ENCODE measurements at regions not wholly inside any gene's neighbourhood (a gene's known extent, or its start where the extent isn't known, plus 50 kb on each side); places are given as distances from the start of the nearest gene placed in this dataset.
"Not testable (repeated sequence)": the region's sequence is repeated elsewhere in the genome, so short reads cannot be mapped to it uniquely, and the experiment has no call there.

- H3K27me3 Mint-ChIP-seq (ENCODE audit: low read depth): no peaks in the 10 kb centered on the region
These were observed 480.5 kb downstream of the TMEM135 start for GRCh38 chr11:87518266-87518665.

GRCh38 chr11:87517351-87517750 lies 479.6 kb downstream of the TMEM135 start:
- Mint-ChIP-seq H3K4me3 (no peak overlapping the region), H3K9me3 (no peaks in the 10 kb centered on the region), H3K36me3 (no peaks in the 10 kb centered on the region), H3K4me1 (no peaks in the 10 kb centered on the region), H3K27me3 (ENCODE audit: low read depth) (no peaks in the 10 kb centered on the region), H3K27ac (no peak overlapping the region)
- TF ChIP-seq, protein P1, sequence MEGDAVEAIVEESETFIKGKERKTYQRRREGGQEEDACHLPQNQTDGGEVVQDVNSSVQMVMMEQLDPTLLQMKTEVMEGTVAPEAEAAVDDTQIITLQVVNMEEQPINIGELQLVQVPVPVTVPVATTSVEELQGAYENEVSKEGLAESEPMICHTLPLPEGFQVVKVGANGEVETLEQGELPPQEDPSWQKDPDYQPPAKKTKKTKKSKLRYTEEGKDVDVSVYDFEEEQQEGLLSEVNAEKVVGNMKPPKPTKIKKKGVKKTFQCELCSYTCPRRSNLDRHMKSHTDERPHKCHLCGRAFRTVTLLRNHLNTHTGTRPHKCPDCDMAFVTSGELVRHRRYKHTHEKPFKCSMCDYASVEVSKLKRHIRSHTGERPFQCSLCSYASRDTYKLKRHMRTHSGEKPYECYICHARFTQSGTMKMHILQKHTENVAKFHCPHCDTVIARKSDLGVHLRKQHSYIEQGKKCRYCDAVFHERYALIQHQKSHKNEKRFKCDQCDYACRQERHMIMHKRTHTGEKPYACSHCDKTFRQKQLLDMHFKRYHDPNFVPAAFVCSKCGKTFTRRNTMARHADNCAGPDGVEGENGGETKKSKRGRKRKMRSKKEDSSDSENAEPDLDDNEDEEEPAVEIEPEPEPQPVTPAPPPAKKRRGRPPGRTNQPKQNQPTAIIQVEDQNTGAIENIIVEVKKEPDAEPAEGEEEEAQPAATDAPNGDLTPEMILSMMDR (IDR thresholded peaks at IDR 0.05; ENCODE audit: unreplicated experiment): no peak
- DNase-seq (ENCODE audit: low spot score in 2 of 2, unreplicated experiment in 2 of 2): no peak

More at GRCh38 chr11:87518266-87518665, 480.5 kb downstream of the TMEM135 start:
- Mint-ChIP-seq H3K36me3 (no peaks in the 10 kb centered on the region), H3K9me3 (no peaks in the 10 kb centered on the region), H3K27ac (no peak overlapping the region), H3K4me1 (no peaks in the 10 kb centered on the region), H3K4me3 (no peak overlapping the region)
- TF ChIP-seq, protein P1 (IDR thresholded peaks at IDR 0.05; ENCODE audit: unreplicated experiment): no peak
- no peak for DNase-seq (ENCODE audit: low spot score in 2 of 2, unreplicated experiment in 2 of 2)

- not testable (repeated sequence) for H3K27ac Mint-ChIP-seq; H3K36me3 Mint-ChIP-seq; H3K4me3 Mint-ChIP-seq; H3K4me1 Mint-ChIP-seq; DNase-seq (ENCODE audit: low spot score in 2 of 2, unreplicated experiment in 2 of 2)
- H3K27me3 Mint-ChIP-seq (ENCODE audit: low read depth): peaks cover 14% of the 10 kb centered on the region
- peaks cover 28% of the 10 kb centered on the region for H3K9me3 Mint-ChIP-seq
These were observed 470.0 kb downstream of the TMEM135 start for GRCh38 chr11:87507722-87508121.

GRCh38 chr11:87506946-87507345 lies 469.2 kb downstream of the TMEM135 start:
- Mint-ChIP-seq H3K27me3 (ENCODE audit: low read depth) (peaks cover 14% of the 10 kb centered on the region), H3K9me3 (peaks cover 28% of the 10 kb centered on the region)
- not testable (repeated sequence) for H3K4me3 Mint-ChIP-seq; H3K36me3 Mint-ChIP-seq; DNase-seq (ENCODE audit: low spot score in 2 of 2, unreplicated experiment in 2 of 2); H3K27ac Mint-ChIP-seq; H3K4me1 Mint-ChIP-seq

GRCh38 chr11:87501388-87501787 lies 463.7 kb downstream of the TMEM135 start:
- Mint-ChIP-seq H3K36me3 (no peaks in the 10 kb centered on the region), H3K27me3 (ENCODE audit: low read depth) (peaks cover 9% of the 10 kb centered on the region), H3K27ac (no peak overlapping the region), H3K9me3 (peaks cover 31% of the 10 kb centered on the region), H3K4me3 (no peak overlapping the region), H3K4me1 (no peaks in the 10 kb centered on the region)
- TF ChIP-seq, protein P1 (IDR thresholded peaks at IDR 0.05; ENCODE audit: unreplicated experiment): no peak
- no peak for DNase-seq (ENCODE audit: low spot score in 2 of 2, unreplicated experiment in 2 of 2)

GRCh38 chr11:87494936-87495335 lies 457.2 kb downstream of the TMEM135 start:
- H3K4me3 Mint-ChIP-seq; H3K36me3 Mint-ChIP-seq; H3K27ac Mint-ChIP-seq; DNase-seq (ENCODE audit: low spot score in 2 of 2, unreplicated experiment in 2 of 2); H3K4me1 Mint-ChIP-seq; H3K27me3 Mint-ChIP-seq (ENCODE audit: low read depth): not testable (repeated sequence)
- H3K9me3 Mint-ChIP-seq: peaks cover 12% of the 10 kb centered on the region

GRCh38 chr11:87494026-87494425 lies 456.3 kb downstream of the TMEM135 start:
- not testable (repeated sequence) for DNase-seq (ENCODE audit: low spot score in 2 of 2, unreplicated experiment in 2 of 2); H3K9me3 Mint-ChIP-seq; H3K36me3 Mint-ChIP-seq; H3K4me1 Mint-ChIP-seq; H3K27ac Mint-ChIP-seq; H3K4me3 Mint-ChIP-seq; H3K27me3 Mint-ChIP-seq (ENCODE audit: low read depth)

DNA sequence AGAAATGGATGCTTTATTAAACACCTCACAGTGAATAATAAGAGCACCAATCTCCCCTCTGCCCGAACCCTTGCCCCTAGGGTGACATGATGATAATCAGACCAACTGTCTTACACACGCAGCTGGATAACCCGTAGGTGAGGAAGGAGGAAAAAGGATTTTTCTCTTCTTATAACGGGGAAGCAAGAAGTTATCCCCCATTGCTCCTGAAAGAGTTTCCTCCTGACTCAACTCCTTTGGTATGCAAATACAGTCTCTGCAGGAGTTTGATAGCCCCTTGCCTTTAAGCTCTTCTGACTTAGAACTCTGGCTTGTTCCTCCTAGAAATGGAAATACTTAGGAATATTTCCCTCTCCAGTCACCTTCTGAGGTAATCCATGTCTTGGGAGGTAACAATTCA lies 455.8 kb downstream of the TMEM135 start:
- Mint-ChIP-seq H3K27ac (no peak overlapping the region), H3K9me3 (peaks cover 4% of the 10 kb centered on the region), H3K4me1 (no peaks in the 10 kb centered on the region), H3K36me3 (no peaks in the 10 kb centered on the region), H3K27me3 (ENCODE audit: low read depth) (peaks cover 3% of the 10 kb centered on the region), H3K4me3 (no peak overlapping the region)
- TF ChIP-seq, protein P1 (IDR thresholded peaks at IDR 0.05; ENCODE audit: unreplicated experiment): no peak
- no peak for DNase-seq (ENCODE audit: low spot score in 2 of 2, unreplicated experiment in 2 of 2)

All from mesothelial cell of epicardium (in vitro differentiated cells).